Stomach smooth muscle (tissue), 2 donors: ENCODE measurements at regions not wholly inside any gene's neighbourhood (a gene's known extent, or its start where the extent isn't known, plus 50 kb on each side); places are given as distances from the start of the nearest gene placed in this dataset.

Source experiments
- H3K27ac ChIP-seq: one replicate; pipeline ENCODE4 v1.7.0; 2013; ENCODE audit warnings: mild to moderate bottlenecking, low read length, inconsistent platforms
- H3K27me3 ChIP-seq, 2 donors: one replicate each; pipeline ENCODE4 v1.7.0; 2013; ENCODE audit warnings: low read length in 2 of 2; ENCODE audit not compliant: insufficient read depth in 2 of 2, control insufficient read depth in 1 of 2
- H3K36me3 ChIP-seq, 2 donors: one replicate each; pipeline ENCODE4 v1.7.0; 2013; ENCODE audit warnings: low read length in 2 of 2; ENCODE audit not compliant: control insufficient read depth in 2 of 2, insufficient read depth in 2 of 2
- H3K4me1 ChIP-seq: one replicate; pipeline ENCODE4 v1.7.0; 2013; ENCODE audit warnings: low read length; ENCODE audit not compliant: control insufficient read depth, insufficient read depth
- H3K4me3 ChIP-seq, 2 donors: one replicate each; pipeline ENCODE4 v1.7.0; 2013; ENCODE audit warnings: low read length in 2 of 2
- H3K9ac ChIP-seq, 2 donors: one replicate each; pipeline ENCODE4 v1.7.0; 2013; ENCODE audit warnings: low read length in 2 of 2, mild to moderate bottlenecking in 1 of 2
- H3K9me3 ChIP-seq, 2 donors: one replicate each; pipeline ENCODE4 v1.7.0; 2013; ENCODE audit warnings: low read length in 2 of 2; ENCODE audit not compliant: control insufficient read depth in 2 of 2
- donor health status: healthy.
- donor health status: Pancreatic carcinoma.

DNA sequence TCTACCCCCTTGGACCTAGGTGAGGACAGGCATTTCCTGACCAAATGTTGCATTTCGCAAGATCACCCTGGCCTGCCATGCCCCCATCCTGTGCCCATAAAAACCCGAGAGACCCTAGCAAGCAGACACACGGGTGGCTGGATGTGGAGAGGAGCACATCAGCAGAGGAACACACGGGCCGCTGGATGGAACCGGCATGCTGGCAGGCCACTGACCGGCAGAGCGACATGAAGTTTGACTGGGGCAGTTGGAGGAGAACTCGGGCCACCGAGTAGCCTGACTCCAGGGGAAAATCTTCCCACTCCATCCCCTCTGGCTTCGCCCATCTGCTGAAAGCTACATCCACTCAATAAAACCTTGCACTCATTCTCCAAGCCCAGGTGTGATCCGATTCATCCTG lies 329.3 kb downstream of the FGF9 start:
- no peak overlapping the region for H3K27ac ChIP-seq
- H3K27me3 ChIP-seq, result peaks cover 0 to 2% of the 10 kb centered on the region in 2 donors
- H3K4me3 ChIP-seq, result no peak overlapping the region
- H3K4me1 ChIP-seq, result no peaks in the 10 kb centered on the region
- no peak overlapping the region for H3K9ac ChIP-seq
- no peaks in the 10 kb centered on the region for H3K9me3 ChIP-seq
- no peaks in the 10 kb centered on the region for H3K36me3 ChIP-seq

DNA sequence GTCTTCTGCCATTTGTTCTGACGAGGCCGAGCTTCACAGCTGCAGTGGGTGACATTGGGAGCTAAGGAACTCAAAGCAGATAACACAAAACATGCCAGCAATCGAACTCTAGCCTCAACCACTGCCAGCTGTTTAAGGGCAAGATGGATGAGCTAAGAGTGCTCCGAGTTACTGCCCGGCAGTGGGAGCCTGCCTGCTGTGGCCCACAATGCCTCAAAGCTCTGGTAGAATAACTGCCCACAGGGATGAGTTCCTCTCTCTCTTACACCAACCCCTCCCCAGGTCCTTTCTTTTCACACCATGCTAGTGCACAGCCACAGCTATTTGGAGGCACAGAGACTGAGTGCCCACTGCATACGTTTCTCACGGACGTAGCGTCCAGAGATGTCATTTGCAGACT lies 330.5 kb downstream of the FGF9 start:
- peaks cover 0 to 2% of the 10 kb centered on the region in 2 donors for H3K27me3 ChIP-seq
- H3K9me3 ChIP-seq, result no peaks in the 10 kb centered on the region
- no peaks in the 10 kb centered on the region for H3K36me3 ChIP-seq
- no peak overlapping the region for H3K27ac ChIP-seq
- H3K4me1 ChIP-seq, result no peaks in the 10 kb centered on the region
- H3K9ac ChIP-seq, result no peak overlapping the region
- no peak overlapping the region for H3K4me3 ChIP-seq

GRCh38 chr13:22002893-22003292 lies 332.0 kb downstream of the FGF9 start:
- H3K9ac ChIP-seq, result no peak overlapping the region
- H3K36me3 ChIP-seq, result no peaks in the 10 kb centered on the region
- no peaks in the 10 kb centered on the region for H3K9me3 ChIP-seq
- H3K27me3 ChIP-seq, result peaks cover 0 to 2% of the 10 kb centered on the region in 2 donors
- no peak overlapping the region for H3K27ac ChIP-seq
- no peaks in the 10 kb centered on the region for H3K4me1 ChIP-seq
- no peak overlapping the region for H3K4me3 ChIP-seq

DNA sequence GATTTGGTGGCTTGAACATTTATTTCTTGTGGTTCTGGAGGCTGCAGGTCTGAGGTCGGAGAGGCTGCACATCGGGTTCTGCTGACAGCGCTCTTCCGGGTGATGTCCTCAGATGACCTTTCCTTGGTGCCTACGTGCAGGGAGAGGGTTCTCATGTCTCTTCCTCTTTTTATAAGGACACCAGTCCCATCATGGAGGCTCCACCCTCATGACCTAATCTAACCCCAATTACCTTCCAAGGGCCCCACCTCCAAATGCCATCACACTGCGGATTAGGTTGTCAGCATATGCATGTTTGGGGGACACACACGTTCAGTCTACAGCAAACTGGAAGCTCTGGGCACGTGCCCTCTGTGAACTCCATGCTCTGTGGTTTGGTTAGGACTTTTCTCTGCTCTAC lies 338.6 kb downstream of the FGF9 start:
- Histone ChIP-seq H3K27me3 (no peaks in the 10 kb centered on the region), H3K4me1 (peaks cover 2% of the 10 kb centered on the region), H3K36me3 (no peaks in the 10 kb centered on the region), H3K9ac (no peak overlapping the region), H3K9me3 (no peaks in the 10 kb centered on the region), H3K27ac (no peak overlapping the region), H3K4me3 (no peak overlapping the region)

- no peaks in the 10 kb centered on the region for H3K36me3 ChIP-seq
- peaks cover 2% of the 10 kb centered on the region for H3K4me1 ChIP-seq
- H3K9me3 ChIP-seq, result no peaks in the 10 kb centered on the region
- no peak overlapping the region for H3K4me3 ChIP-seq
- H3K27ac ChIP-seq, result no peak overlapping the region
- H3K27me3 ChIP-seq, result no peaks in the 10 kb centered on the region
- H3K9ac ChIP-seq, result no peak overlapping the region
Measured at GRCh38 chr13:22009937-22010336, 339.1 kb downstream of the FGF9 start.

- H3K4me3 ChIP-seq, result no peak overlapping the region
- H3K9me3 ChIP-seq, result no peaks in the 10 kb centered on the region
- no peaks in the 10 kb centered on the region for H3K27me3 ChIP-seq
- no peak overlapping the region for H3K9ac ChIP-seq
- H3K27ac ChIP-seq, result no peak overlapping the region
- no peaks in the 10 kb centered on the region for H3K36me3 ChIP-seq
- H3K4me1 ChIP-seq, result peaks cover 2% of the 10 kb centered on the region
Measured at GRCh38 chr13:22012686-22013085, 341.8 kb downstream of the FGF9 start.

GRCh38 chr13:22014469-22014868 lies 343.6 kb downstream of the FGF9 start:
- Histone ChIP-seq H3K27ac (no peak overlapping the region), H3K36me3 (no peaks in the 10 kb centered on the region), H3K4me3 (no peak overlapping the region), H3K27me3 (no peaks in the 10 kb centered on the region), H3K9me3 (no peaks in the 10 kb centered on the region), H3K9ac (no peak overlapping the region), H3K4me1 (peaks cover 2% of the 10 kb centered on the region)

GRCh38 chr13:22017226-22017625 lies 346.4 kb downstream of the FGF9 start:
- no peaks in the 10 kb centered on the region for H3K27me3 ChIP-seq
- H3K27ac ChIP-seq, result no peak overlapping the region
- no peak overlapping the region for H3K9ac ChIP-seq
- no peak overlapping the region for H3K4me3 ChIP-seq
- H3K36me3 ChIP-seq, result no peaks in the 10 kb centered on the region
- no peaks in the 10 kb centered on the region for H3K9me3 ChIP-seq
- H3K4me1 ChIP-seq, result no peaks in the 10 kb centered on the region

DNA sequence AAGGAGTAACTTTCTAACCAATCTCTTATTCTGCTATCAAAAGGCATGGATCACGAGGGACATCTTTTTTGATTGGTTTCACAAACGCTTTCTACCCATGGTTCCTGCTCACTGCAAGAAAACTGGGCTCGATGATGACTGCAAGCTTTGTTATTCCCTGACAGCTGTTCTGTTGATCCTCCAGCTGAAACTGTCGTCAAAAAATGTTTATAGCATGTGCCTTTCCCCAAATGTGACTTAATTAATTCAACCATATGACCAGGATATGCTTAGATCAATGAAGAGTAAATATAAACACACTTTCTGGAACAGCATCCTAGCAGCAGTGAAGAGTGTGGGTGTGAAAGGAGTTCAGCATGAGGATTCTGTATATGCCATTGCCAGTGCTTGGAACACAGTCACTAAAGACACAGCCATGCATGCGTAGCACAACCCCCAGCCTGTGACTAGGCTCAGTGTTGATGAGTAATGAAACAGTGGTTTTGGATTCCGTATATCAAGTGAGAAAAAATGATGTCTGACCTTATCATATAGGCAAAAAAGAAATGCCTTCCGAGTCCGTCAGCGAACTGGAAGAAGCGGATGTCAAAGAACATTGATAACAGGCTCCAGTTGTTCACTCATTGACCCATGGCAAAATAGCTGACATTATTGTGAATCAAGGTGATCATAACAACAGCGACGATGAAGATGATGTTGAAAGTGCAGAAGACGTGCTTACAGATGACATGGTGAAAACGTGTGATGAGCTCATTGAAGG lies 347.4 kb downstream of the FGF9 start:
- no peaks in the 10 kb centered on the region for H3K9me3 ChIP-seq
- no peak overlapping the region for H3K9ac ChIP-seq
- no peaks in the 10 kb centered on the region for H3K27me3 ChIP-seq
- no peak overlapping the region for H3K4me3 ChIP-seq
- H3K27ac ChIP-seq, result no peak overlapping the region
- H3K36me3 ChIP-seq, result no peaks in the 10 kb centered on the region
- no peaks in the 10 kb centered on the region for H3K4me1 ChIP-seq

DNA sequence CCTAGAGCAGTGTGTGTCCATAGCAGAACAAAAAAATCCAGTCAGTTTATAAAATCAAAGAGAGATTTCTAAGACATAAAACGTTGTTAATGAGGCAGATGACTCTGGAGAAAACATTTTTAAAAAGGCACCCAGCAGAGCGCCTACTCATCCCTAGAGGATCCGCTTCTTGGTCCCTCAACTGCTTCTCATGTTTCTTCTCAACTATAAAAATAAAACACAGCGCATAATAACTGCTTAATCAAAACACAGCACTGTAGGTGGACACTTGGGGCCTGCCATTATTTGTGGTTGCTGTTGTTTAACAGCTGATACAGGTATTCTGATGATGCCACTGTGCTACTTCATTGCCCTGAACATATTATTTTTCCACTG lies 347.9 kb downstream of the FGF9 start:
- no peaks in the 10 kb centered on the region for H3K9me3 ChIP-seq
- H3K36me3 ChIP-seq, result no peaks in the 10 kb centered on the region
- no peak overlapping the region for H3K4me3 ChIP-seq
- H3K27ac ChIP-seq, result no peak overlapping the region
- no peaks in the 10 kb centered on the region for H3K4me1 ChIP-seq
- H3K9ac ChIP-seq, result no peak overlapping the region
- no peaks in the 10 kb centered on the region for H3K27me3 ChIP-seq

GRCh38 chr13:22024381-22024994 lies 353.6 kb downstream of the FGF9 start:
- H3K27ac ChIP-seq, result no peak overlapping the region
- no peak overlapping the region for H3K4me3 ChIP-seq
- H3K9ac ChIP-seq, result no peak overlapping the region

More at GRCh38 chr13:22024381-22024994, 353.6 kb downstream of the FGF9 start:
- Histone ChIP-seq H3K27me3 (no peaks in the 10 kb centered on the region), H3K4me1 (no peaks in the 10 kb centered on the region), H3K36me3 (no peaks in the 10 kb centered on the region), H3K9me3 (no peaks in the 10 kb centered on the region)
